ENCODE measurements at regions not wholly inside any gene's neighbourhood (a gene's known extent, or its start where the extent isn't known, plus 50 kb on each side); places are given as distances from the start of the nearest gene placed in this dataset.

DNA sequence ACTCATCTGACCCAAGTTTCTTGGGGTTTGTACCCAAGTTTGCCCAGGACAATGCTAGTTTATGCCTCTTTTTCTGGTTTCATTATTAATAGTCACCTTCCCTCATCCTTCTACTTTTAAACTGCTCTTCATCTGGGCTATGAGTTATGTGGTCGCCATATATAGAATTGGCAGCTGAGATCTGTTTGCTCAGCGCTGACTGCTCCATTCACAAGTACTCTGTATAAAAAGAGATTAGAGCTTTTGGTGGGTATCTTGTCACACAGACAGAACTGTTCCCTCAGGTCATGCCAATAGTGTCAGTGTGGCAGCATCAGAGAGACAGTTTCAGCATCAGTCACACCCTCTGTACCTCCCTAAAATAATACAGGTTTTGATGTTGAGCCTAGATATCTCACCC is 326.0 kb downstream of the RAB38 start:
- Mint-ChIP-seq H3K4me3 (no peak overlapping the region), H3K27ac (no peak overlapping the region), H3K36me3 (no peaks in the 10 kb centered on the region), H3K27me3 (no peaks in the 10 kb centered on the region), H3K9me3 (peaks cover 0 to 9% (median 0%) of the 10 kb centered on the region in 11 donors), H3K4me1 (no peaks in the 10 kb centered on the region)
- no peak overlapping the region for H3K27ac ChIP-seq (ENCODE audit: low read depth, low read length)
- no peaks in the 10 kb centered on the region for H3K9me3 ChIP-seq (ENCODE audit: control insufficient read depth in 2 of 3, low read length in 3 of 3)
- DNase-seq (no peak), ATAC-seq (no peak)
- intact Hi-C loops (cut with micrococcal nuclease), result no loop called here
- ChIA-PET POLR2A (no interaction called here), CTCF (no interaction called here)
- H3K36me3 ChIP-seq (ENCODE audit: control insufficient read depth in 2 of 3, insufficient read depth in 3 of 3, low read length in 3 of 3), result no peaks in the 10 kb centered on the region
- no peaks in the 10 kb centered on the region for H3K4me1 ChIP-seq (ENCODE audit: control insufficient read depth in 2 of 2, insufficient read depth in 2 of 2, low read length in 2 of 2)
- H3K4me3 ChIP-seq (ENCODE audit: low read length), result no peak overlapping the region
- H3K27me3 ChIP-seq (ENCODE audit: control insufficient read depth in 2 of 2, insufficient read depth in 2 of 2, low read length in 2 of 2), result no peaks in the 10 kb centered on the region

DNA sequence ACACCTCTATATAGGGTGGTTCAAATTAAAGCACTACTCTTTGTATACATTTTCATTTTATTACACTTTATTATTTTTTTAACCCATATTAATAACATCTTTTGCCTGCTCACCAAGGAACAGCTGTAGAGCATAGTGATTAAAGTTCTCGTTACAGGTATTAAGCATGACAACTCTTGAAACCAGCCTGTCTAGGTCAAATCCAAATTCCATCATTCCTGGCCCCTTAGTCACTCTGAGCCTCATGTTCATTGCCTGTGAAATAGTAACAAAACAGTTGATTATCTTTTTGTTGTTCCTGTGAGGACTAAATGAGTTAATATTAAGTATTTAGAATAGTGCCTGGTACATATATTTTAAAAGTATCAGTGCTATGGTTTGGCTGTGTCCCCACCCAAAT is 334.5 kb downstream of the RAB38 start:
- ChIA-PET CTCF (no interaction called here), POLR2A (no interaction called here)
- Mint-ChIP-seq H3K9me3 (peaks cover 0 to 16% (median 0%) of the 10 kb centered on the region in 11 donors), H3K27ac (no peak overlapping the region), H3K4me1 (no peaks in the 10 kb centered on the region), H3K27me3 (no peaks in the 10 kb centered on the region), H3K36me3 (no peaks in the 10 kb centered on the region), H3K4me3 (no peak overlapping the region)
- Histone ChIP-seq H3K36me3 (ENCODE audit: control insufficient read depth in 2 of 3, insufficient read depth in 3 of 3, low read length in 3 of 3) (no peaks in the 10 kb centered on the region), H3K27ac (ENCODE audit: low read depth, low read length) (no peak overlapping the region), H3K4me3 (ENCODE audit: low read length) (no peak overlapping the region), H3K9me3 (ENCODE audit: control insufficient read depth in 2 of 3, low read length in 3 of 3) (no peaks in the 10 kb centered on the region), H3K4me1 (ENCODE audit: control insufficient read depth in 2 of 2, insufficient read depth in 2 of 2, low read length in 2 of 2) (no peaks in the 10 kb centered on the region), H3K27me3 (ENCODE audit: control insufficient read depth in 2 of 2, insufficient read depth in 2 of 2, low read length in 2 of 2) (no peaks in the 10 kb centered on the region)
- intact Hi-C loops (cut with micrococcal nuclease), result no loop called here
- ATAC-seq (no peak), DNase-seq (no peak)

DNA sequence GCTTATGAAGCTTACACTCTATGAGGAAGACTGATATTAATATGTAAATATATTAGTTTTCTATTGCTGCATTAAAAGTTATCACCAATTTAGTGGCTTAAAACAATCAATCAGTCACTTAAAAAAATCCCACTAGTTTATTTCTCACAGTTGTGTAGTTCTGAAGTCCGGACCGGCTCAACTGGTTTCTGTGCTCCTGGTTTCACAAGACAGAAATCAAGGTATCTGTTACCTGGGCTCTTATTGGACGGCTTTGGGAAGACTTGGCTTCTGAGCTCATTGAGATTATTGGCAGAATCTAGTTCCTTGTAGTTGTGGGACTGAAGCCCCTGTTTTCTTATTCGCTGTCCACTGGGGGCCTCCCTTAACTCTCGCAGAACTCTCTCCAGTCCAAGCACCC is 343.0 kb downstream of the RAB38 start:
- no peaks in the 10 kb centered on the region for H3K36me3 Mint-ChIP-seq
- no peak for DNase-seq
- CTCF ChIA-PET, result no interaction called here

DNA sequence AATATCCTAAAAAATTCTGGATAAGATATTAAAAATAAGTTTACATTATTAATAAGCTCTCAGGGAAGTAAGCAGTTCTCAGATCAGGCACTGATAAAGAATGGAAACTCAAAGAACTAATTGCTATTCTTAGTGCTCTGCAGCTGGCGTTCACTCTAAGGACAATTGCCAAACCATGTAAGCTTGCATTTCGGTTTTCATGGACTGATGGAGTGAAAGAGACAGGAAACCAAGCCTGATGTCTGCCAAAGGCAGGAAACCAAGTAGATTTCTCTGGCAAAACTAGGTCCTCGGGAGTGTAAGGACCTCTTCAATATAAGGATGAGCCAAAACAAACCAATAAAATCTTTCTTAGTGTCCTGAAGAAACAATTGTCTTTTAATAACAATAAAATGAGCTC is 355.2 kb downstream of the RAB38 start:
- Mint-ChIP-seq H3K27me3 (no peaks in the 10 kb centered on the region), H3K4me3 (no peak overlapping the region), H3K4me1 (no peaks in the 10 kb centered on the region), H3K9me3 (peaks cover 0 to 4% (median 0%) of the 10 kb centered on the region in 11 donors), H3K36me3 (no peaks in the 10 kb centered on the region), H3K27ac (no peak overlapping the region)
- Histone ChIP-seq H3K27ac (ENCODE audit: low read depth, low read length) (no peak overlapping the region), H3K4me3 (ENCODE audit: low read length) (no peak overlapping the region), H3K9me3 (ENCODE audit: control insufficient read depth in 2 of 3, low read length in 3 of 3) (no peaks in the 10 kb centered on the region), H3K27me3 (ENCODE audit: control insufficient read depth in 2 of 2, insufficient read depth in 2 of 2, low read length in 2 of 2) (no peaks in the 10 kb centered on the region), H3K4me1 (ENCODE audit: control insufficient read depth in 2 of 2, insufficient read depth in 2 of 2, low read length in 2 of 2) (no peaks in the 10 kb centered on the region), H3K36me3 (ENCODE audit: control insufficient read depth in 2 of 3, insufficient read depth in 3 of 3, low read length in 3 of 3) (no peaks in the 10 kb centered on the region)
- intact Hi-C loops (cut with micrococcal nuclease), result no loop called here
- ChIA-PET CTCF (no interaction called here), POLR2A (no interaction called here)
- DNase-seq (no peak), ATAC-seq (no peak)

More for the DNA sequence above, 343.0 kb downstream of the RAB38 start:
- Histone ChIP-seq H3K9me3 (ENCODE audit: control insufficient read depth in 2 of 3, low read length in 3 of 3) (no peaks in the 10 kb centered on the region), H3K36me3 (ENCODE audit: control insufficient read depth in 2 of 3, insufficient read depth in 3 of 3, low read length in 3 of 3) (no peaks in the 10 kb centered on the region), H3K27ac (ENCODE audit: low read depth, low read length) (no peak overlapping the region), H3K4me3 (ENCODE audit: low read length) (no peak overlapping the region), H3K27me3 (ENCODE audit: control insufficient read depth in 2 of 2, insufficient read depth in 2 of 2, low read length in 2 of 2) (no peaks in the 10 kb centered on the region), H3K4me1 (ENCODE audit: control insufficient read depth in 2 of 2, insufficient read depth in 2 of 2, low read length in 2 of 2) (no peaks in the 10 kb centered on the region)
- POLR2A ChIA-PET, result no interaction called here
- ATAC-seq, result no peak
- no peak overlapping the region for H3K27ac Mint-ChIP-seq
- intact Hi-C loops (cut with micrococcal nuclease), result no loop called here
- H3K27me3 Mint-ChIP-seq, result peaks cover 0 to 5% (median 0%) of the 10 kb centered on the region in 5 donors
- H3K4me1 Mint-ChIP-seq, result no peaks in the 10 kb centered on the region
- no peak overlapping the region for H3K4me3 Mint-ChIP-seq
- peaks cover 0 to 11% (median 0%) of the 10 kb centered on the region in 11 donors for H3K9me3 Mint-ChIP-seq

DNA sequence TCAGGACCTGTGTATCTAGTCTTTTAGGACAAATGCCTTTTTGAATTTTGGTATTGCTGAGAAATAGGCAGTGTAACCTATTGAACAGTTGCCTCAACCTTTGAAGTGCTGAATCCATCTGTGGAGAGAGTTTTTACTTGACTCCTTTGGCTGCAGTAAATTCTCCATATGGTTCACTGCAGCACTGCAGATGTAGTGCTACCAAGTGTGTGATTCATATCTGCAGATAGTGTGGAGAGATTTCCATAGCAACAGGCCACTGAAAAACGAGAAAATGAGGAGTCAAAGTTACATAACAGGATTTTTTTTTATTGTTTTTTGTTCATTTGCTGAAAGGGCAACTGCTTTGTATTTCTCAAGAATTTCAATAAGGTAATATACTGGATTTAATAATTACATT is 356.1 kb downstream of the RAB38 start:
- DNase-seq, result no peak

DNA sequence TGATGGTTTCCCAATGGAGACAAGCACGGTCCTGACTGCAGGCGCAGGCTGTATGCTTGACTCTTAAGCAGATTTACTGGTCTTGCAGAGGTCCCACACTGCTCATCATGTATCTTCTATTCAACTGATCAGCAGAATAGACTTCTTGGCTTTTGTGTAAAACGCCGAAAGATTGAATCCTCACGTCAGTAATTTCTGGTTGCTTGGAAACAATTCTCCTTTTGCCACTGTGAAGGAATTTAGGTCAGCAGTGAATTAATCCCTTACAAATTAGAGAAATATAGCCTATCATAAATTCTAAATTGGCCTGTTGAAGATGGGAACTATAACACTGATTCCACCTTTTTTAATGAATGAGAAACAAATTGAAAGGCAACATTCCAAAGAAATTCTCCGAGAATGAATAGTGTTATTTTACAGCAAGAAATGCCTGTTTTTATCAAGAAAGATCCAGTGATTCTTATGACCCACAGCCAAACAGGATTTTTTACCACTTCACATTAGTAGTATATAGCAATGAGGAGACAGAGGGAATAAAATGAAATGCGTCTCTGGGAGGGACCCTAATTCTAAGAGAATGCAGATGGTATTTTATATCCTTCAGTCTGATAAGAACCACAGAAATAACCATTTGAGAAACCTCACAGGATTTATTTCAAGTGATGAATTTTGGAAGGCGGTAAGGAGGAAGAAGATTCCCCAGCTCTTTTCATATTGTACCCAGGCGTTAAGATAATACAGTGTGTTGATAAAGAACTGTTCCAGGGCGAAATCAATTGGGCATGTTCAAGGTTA is 362.5 kb downstream of the RAB38 start:
- H3K4me1 ChIP-seq (ENCODE audit: control insufficient read depth in 2 of 2, insufficient read depth in 2 of 2, low read length in 2 of 2), result no peaks in the 10 kb centered on the region
- Mint-ChIP-seq H3K27ac (no peak overlapping the region), H3K4me1 (no peaks in the 10 kb centered on the region), H3K9me3 (peaks cover 0 to 4% (median 0%) of the 10 kb centered on the region in 11 donors), H3K27me3 (no peaks in the 10 kb centered on the region), H3K4me3 (no peak overlapping the region), H3K36me3 (no peaks in the 10 kb centered on the region)
- no peaks in the 10 kb centered on the region for H3K36me3 ChIP-seq (ENCODE audit: control insufficient read depth in 2 of 3, insufficient read depth in 3 of 3, low read length in 3 of 3)
- DNase-seq, result no peak
- ATAC-seq, result no peak
- intact Hi-C loops (cut with micrococcal nuclease), result no loop called here
- CTCF ChIA-PET, result no interaction called here
- H3K9me3 ChIP-seq (ENCODE audit: control insufficient read depth in 2 of 3, low read length in 3 of 3), result no peaks in the 10 kb centered on the region
- H3K4me3 ChIP-seq (ENCODE audit: low read length), result no peak overlapping the region
- H3K27ac ChIP-seq (ENCODE audit: low read depth, low read length), result no peak overlapping the region
- no peaks in the 10 kb centered on the region for H3K27me3 ChIP-seq (ENCODE audit: control insufficient read depth in 2 of 2, insufficient read depth in 2 of 2, low read length in 2 of 2)
- POLR2A ChIA-PET, result no interaction called here

More for the DNA sequence above, 356.1 kb downstream of the RAB38 start:
- H3K27me3 Mint-ChIP-seq, result no peaks in the 10 kb centered on the region
- peaks cover 0 to 4% (median 0%) of the 10 kb centered on the region in 11 donors for H3K9me3 Mint-ChIP-seq
- no peak for ATAC-seq
- Histone ChIP-seq H3K36me3 (ENCODE audit: control insufficient read depth in 2 of 3, insufficient read depth in 3 of 3, low read length in 3 of 3) (no peaks in the 10 kb centered on the region), H3K9me3 (ENCODE audit: control insufficient read depth in 2 of 3, low read length in 3 of 3) (no peaks in the 10 kb centered on the region), H3K27ac (ENCODE audit: low read depth, low read length) (no peak overlapping the region), H3K4me1 (ENCODE audit: control insufficient read depth in 2 of 2, insufficient read depth in 2 of 2, low read length in 2 of 2) (no peaks in the 10 kb centered on the region), H3K27me3 (ENCODE audit: control insufficient read depth in 2 of 2, insufficient read depth in 2 of 2, low read length in 2 of 2) (no peaks in the 10 kb centered on the region), H3K4me3 (ENCODE audit: low read length) (no peak overlapping the region)
- ChIA-PET CTCF (no interaction called here), POLR2A (no interaction called here)
- H3K4me3 Mint-ChIP-seq, result no peak overlapping the region
- no peaks in the 10 kb centered on the region for H3K4me1 Mint-ChIP-seq
- H3K36me3 Mint-ChIP-seq, result no peaks in the 10 kb centered on the region
- no peak overlapping the region for H3K27ac Mint-ChIP-seq
- intact Hi-C loops (cut with micrococcal nuclease), result no loop called here

DNA sequence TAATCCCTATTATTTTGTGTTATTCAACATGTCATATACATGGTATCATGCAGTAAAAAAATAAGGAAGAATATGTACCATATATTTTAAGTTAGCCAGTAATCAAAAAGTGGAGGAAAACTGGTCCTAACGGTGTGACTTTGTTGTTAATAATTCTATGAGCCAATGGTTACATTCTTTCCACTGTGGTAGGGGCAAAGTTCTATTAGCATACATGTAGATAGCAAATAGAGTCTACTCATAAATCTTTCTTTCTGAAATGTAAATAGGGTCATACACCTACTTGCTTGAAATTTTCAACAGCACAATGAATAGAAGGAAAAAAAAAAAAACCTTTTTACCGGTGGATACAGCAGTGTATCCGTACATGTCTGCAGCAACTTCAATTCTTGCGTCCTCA is 364.8 kb downstream of the RAB38 start:
- H3K36me3 Mint-ChIP-seq, result no peaks in the 10 kb centered on the region

More for the DNA sequence above, 364.8 kb downstream of the RAB38 start:
- no peaks in the 10 kb centered on the region for H3K4me1 ChIP-seq (ENCODE audit: control insufficient read depth in 2 of 2, insufficient read depth in 2 of 2, low read length in 2 of 2)
- no peak overlapping the region for H3K27ac Mint-ChIP-seq
- no peak overlapping the region for H3K27ac ChIP-seq (ENCODE audit: low read depth, low read length)
- H3K4me3 Mint-ChIP-seq, result no peak overlapping the region
- no peaks in the 10 kb centered on the region for H3K27me3 Mint-ChIP-seq
- H3K9me3 ChIP-seq (ENCODE audit: control insufficient read depth in 2 of 3, low read length in 3 of 3), result no peaks in the 10 kb centered on the region
- no peaks in the 10 kb centered on the region for H3K36me3 ChIP-seq (ENCODE audit: control insufficient read depth in 2 of 3, insufficient read depth in 3 of 3, low read length in 3 of 3)
- H3K27me3 ChIP-seq (ENCODE audit: control insufficient read depth in 2 of 2, insufficient read depth in 2 of 2, low read length in 2 of 2), result no peaks in the 10 kb centered on the region
- H3K4me1 Mint-ChIP-seq, result no peaks in the 10 kb centered on the region
- ChIA-PET POLR2A (no interaction called here), CTCF (no interaction called here)
- no peak for ATAC-seq
- H3K9me3 Mint-ChIP-seq, result peaks cover 0 to 4% (median 0%) of the 10 kb centered on the region in 11 donors
- intact Hi-C loops (cut with micrococcal nuclease), result no loop called here
- DNase-seq, result no peak
- no peak overlapping the region for H3K4me3 ChIP-seq (ENCODE audit: low read length)
